GM12878 (cell line): ENCODE measurements at regions not wholly inside any gene's neighbourhood (a gene's known extent, or its start where the extent isn't known, plus 50 kb on each side); places are given as distances from the start of the nearest gene placed in this dataset.

Experiments
- CTCF ChIP-seq, 3 experiments: IDR thresholded peaks in 2 of 3; conservative IDR thresholded peaks in 1 of 3; 2 replicates each; pipeline ENCODE4 v1.5.1; 2011; ENCODE audit warnings: low read depth in 3 of 3, low read length in 3 of 3, mild to moderate bottlenecking in 3 of 3, control low read depth in 2 of 3, moderate library complexity in 2 of 3, inconsistent platforms in 1 of 3, mixed read lengths in 1 of 3; ENCODE audit not compliant: control insufficient read depth in 2 of 3, insufficient read depth in 1 of 3; ENCODE audit errors: extremely low read depth in 1 of 3
- E2F4 ChIP-seq: IDR thresholded peaks from 2 replicates; pipeline ENCODE4 v1.6.1; 2012; ENCODE audit warnings: low read depth, low read length, improper control_type of control experiment
- EZH2 ChIP-seq: IDR thresholded peaks from 2 replicates; pipeline ENCODE4 v1.6.1; 2012; ENCODE audit warnings: low read depth, mild to moderate bottlenecking, control low read depth, inconsistent platforms, low read length, borderline replicate concordance; ENCODE audit not compliant: control insufficient read depth
- HDAC2 ChIP-seq: fragments of 200-600 bp; sonication (generic); IDR thresholded peaks from 2 replicates; pipeline ENCODE4 v1.6.1; 2017
- HDAC6 ChIP-seq: fragments of 200-600 bp; sonication (generic); IDR thresholded peaks from one replicate; pipeline ENCODE4 v1.8.0; 2017; ENCODE audit warnings: antibody characterized with exemption; ENCODE audit not compliant: unreplicated experiment
- POLR2AphosphoS5 ChIP-seq: IDR thresholded peaks from 2 replicates; pipeline ENCODE4 v1.6.1; 2011; ENCODE audit warnings: mild to moderate bottlenecking, low read length, inconsistent platforms

GRCh38 chrX:15173411-15173810 is 96.5 kb downstream of the ASB9 start:
- TF ChIP-seq E2F4 (no peak), HDAC6 (no peak), CTCF (IDR thresholded peaks at IDR 0.05 in 2 of 3, conservative IDR thresholded peaks at IDR 0.05 in 1 of 3; ENCODE audit: control insufficient read depth in 2 of 3, extremely low read depth in 1 of 3, insufficient read depth in 1 of 3, low read depth in 3 of 3, low read length in 3 of 3) (no peak), POLR2AphosphoS5 (no peak), EZH2 (no peak), HDAC2 (no peak)
